Cerebellar cortex (tissue), 1 donor: ENCODE measurements at regions not wholly inside any gene's neighbourhood (a gene's known extent, or its start where the extent isn't known, plus 50 kb on each side); places are given as distances from the start of the nearest gene placed in this dataset.

ENCODE experiments used
- DNase-seq: peaks from one replicate; pipeline ENCODE4 v3.0.0-alpha.2; 2015; ENCODE audit warnings: low spot score

DNA sequence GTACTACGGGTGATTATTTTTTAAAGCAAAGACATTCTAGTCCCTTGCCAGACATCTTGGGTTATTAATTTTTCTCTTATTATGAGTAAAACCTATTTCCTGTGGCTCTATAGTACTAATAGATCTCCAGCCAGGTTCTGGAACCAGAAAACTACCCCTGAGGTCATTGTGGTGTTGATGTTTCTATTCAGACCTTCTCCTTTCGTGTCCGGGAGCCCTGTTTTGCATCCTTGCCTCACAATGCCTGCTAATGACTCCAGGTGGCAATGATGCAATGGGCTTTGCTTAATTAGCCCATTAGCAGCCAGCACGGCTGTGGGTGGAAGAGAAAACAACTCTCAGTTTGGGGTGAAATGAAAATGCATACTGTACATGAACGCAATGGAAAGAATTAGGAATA is 62.9 kb upstream of the ARG1 start:
- no peak for DNase-seq

- DNase-seq, result no peak
Observed at GRCh38 chr6:131510591-131510990, 62.4 kb upstream of the ARG1 start.

DNA sequence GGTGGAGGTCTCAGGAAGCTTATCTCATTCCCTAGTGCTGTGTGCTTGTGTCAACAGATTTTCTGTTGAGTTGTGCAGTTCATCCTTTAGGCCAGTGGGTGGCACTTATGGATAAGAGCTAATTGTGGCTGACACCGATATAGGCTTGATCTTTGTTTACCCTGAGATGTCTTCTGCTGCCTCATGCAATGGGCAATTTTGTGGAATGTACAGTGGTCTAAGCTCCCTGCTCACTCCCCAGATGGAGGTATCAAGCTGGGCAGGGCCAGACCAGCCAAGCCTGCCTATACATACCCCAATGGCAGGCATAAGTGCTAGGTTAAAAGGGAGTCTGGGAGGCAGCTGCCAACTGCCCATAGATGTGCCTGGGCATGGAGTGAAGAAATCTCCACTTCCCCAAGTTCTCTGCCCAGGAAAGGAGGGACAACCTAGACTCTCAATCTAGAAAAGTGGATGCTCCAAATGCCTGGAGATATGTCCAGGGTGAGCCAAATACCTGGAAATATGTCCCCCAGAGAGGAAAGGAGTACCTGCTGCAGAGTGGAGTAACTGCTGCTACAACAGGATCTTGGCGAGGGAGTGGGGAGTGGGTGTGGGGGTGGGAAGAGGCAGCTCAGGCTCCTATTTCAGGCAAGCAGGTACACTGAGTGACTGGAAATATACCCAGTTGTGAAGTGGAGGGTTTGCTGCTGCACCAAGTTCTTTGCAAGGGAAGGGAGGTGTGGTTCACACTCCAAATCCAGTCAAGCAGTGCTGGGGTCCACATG is 53.2 kb upstream of the ARG1 start:
- no peak for DNase-seq
